Breast epithelium (tissue), 4 donors: ENCODE measurements at regions not wholly inside any gene's neighbourhood (a gene's known extent, or its start where the extent isn't known, plus 50 kb on each side); places are given as distances from the start of the nearest gene placed in this dataset.

Experiments used
- DNase-seq, 2 donors: peaks; one replicate each; pipeline ENCODE4 v3.0.0-alpha.2; 2019; ENCODE audit warnings: low spot score in 2 of 2
- H3K27ac ChIP-seq, 2 donors: fragments of 200-600 bp; sonication (generic) in 1 of 2; one replicate each; pipeline ENCODE4 v1.5.1; 2016 to 2019; ENCODE audit warnings: mild to moderate bottlenecking in 1 of 2
- H3K27me3 ChIP-seq, 2 donors: fragments of 200-600 bp; sonication (generic) in 1 of 2; one replicate each; pipeline versions ENCODE4 v1.5.1 to v1.6.0; 2017 to 2019; ENCODE audit warnings: control low read depth in 1 of 2, mild to moderate bottlenecking in 1 of 2
- H3K36me3 ChIP-seq: fragments of 200-600 bp; one replicate; pipeline ENCODE4 v1.5.1; 2019
- H3K4me1 ChIP-seq, 2 donors: fragments of 200-600 bp; sonication (generic); one replicate each; pipeline ENCODE4 v1.5.1; 2016 to 2019; ENCODE audit warnings: control low read depth in 1 of 2
- H3K4me3 ChIP-seq, 3 donors: fragments of 200-600 bp; sonication (generic); 1 replicate in 2 of 3; 2 replicates in 1 of 3; pipeline ENCODE4 v1.5.1; 2016 to 2019; ENCODE audit warnings: mild to moderate bottlenecking in 3 of 3, moderate library complexity in 2 of 3
- H3K9me3 ChIP-seq, 2 donors: fragments of 200-600 bp; sonication (generic) in 1 of 2; one replicate each; pipeline ENCODE4 v1.5.1; 2016 to 2019; ENCODE audit warnings: control low read depth in 1 of 2
- POLR2A ChIP-seq: fragments of 450-650 bp; IDR thresholded peaks from one replicate; pipeline ENCODE4 v1.6.1; 2016; ENCODE audit warnings: antibody characterized with exemption, mild to moderate bottlenecking, moderate library complexity
- POLR2AphosphoS5 ChIP-seq, 3 donors: sonication (generic); formaldehyde crosslinking; IDR thresholded peaks; one replicate each; pipeline ENCODE4 v1.6.1; 2017; ENCODE audit warnings: antibody characterized with exemption in 3 of 3
- intact Hi-C: fragments of 100-400 bp; cut with DNase I; formaldehyde crosslinking; loops from one replicate; pipeline ENCODE4 v1.15.1; 2023; ENCODE audit warnings: low total_unique reads
- TF ChIP-seq, protein P1 (sequence below), 3 donors: fragments of 450-650 bp; IDR thresholded peaks; one replicate each; pipeline ENCODE4 v1.5.1; 2016 to 2017; ENCODE audit warnings: antibody characterized with exemption in 3 of 3, mild to moderate bottlenecking in 3 of 3, moderate library complexity in 3 of 3

GRCh38 chr10:71145352-71145945 lies 66.9 kb upstream of the UNC5B start:
- no peaks in the 10 kb centered on the region for H3K36me3 ChIP-seq
- H3K9me3 ChIP-seq = no peaks in the 10 kb centered on the region
- no peak overlapping the region for H3K4me3 ChIP-seq
- DNase-seq = no peak
- TF ChIP-seq POLR2A = no peak
- TF ChIP-seq, protein P1, sequence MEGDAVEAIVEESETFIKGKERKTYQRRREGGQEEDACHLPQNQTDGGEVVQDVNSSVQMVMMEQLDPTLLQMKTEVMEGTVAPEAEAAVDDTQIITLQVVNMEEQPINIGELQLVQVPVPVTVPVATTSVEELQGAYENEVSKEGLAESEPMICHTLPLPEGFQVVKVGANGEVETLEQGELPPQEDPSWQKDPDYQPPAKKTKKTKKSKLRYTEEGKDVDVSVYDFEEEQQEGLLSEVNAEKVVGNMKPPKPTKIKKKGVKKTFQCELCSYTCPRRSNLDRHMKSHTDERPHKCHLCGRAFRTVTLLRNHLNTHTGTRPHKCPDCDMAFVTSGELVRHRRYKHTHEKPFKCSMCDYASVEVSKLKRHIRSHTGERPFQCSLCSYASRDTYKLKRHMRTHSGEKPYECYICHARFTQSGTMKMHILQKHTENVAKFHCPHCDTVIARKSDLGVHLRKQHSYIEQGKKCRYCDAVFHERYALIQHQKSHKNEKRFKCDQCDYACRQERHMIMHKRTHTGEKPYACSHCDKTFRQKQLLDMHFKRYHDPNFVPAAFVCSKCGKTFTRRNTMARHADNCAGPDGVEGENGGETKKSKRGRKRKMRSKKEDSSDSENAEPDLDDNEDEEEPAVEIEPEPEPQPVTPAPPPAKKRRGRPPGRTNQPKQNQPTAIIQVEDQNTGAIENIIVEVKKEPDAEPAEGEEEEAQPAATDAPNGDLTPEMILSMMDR (IDR thresholded peaks at IDR 0.05) = no peak
- no peak for TF ChIP-seq POLR2AphosphoS5 (IDR thresholded peaks at IDR 0.05)
- intact Hi-C loops = no loop called here
- H3K4me1 ChIP-seq = no peaks in the 10 kb centered on the region
- no peak overlapping the region for H3K27ac ChIP-seq
- no peaks in the 10 kb centered on the region for H3K27me3 ChIP-seq

DNA sequence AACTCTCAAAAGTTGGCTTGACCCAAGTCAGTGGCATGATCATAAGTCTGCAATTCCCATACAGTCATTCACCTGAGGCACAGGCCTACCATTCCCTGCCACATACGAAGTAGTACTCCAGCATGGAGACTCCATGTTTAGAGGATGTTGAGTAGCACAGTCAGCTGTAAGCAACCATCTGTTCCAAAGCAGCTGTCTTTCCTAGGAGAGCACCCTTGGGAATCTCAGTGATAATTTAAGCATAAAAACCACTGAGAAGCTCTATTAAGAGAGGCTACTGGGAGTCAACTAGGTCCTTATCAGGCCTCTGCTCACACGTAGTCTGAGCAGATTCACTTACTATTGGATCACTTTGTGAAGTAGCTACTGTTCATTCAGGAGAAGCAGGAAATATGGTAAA lies 61.6 kb upstream of the UNC5B start:
- TF ChIP-seq POLR2A (no peak), POLR2AphosphoS5 (IDR thresholded peaks at IDR 0.05) (no peak)
- TF ChIP-seq, protein P1 (IDR thresholded peaks at IDR 0.05) = no peak
- intact Hi-C loops = no loop called here

DNA sequence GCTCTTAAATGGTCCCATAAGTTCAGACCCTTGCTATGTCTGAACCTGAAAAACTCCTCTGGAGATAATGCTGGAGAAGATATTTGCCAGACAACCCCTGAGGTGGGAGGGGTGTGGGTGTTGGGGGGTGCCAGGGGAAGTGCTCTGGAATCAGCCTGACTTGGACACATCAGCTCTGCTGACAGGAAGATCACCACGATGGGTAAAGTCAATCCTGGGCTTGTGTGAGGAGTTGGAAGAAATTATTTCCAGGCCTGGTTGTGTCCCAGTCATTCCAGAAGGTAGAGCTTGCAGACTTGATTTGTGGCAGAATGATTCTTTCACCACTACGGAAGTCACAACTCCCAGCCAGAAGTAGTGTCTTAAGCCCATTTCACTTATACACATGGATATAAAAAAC lies 60.3 kb upstream of the UNC5B start:
- Histone ChIP-seq H3K27me3 (no peaks in the 10 kb centered on the region), H3K9me3 (no peaks in the 10 kb centered on the region), H3K4me3 (no peak overlapping the region), H3K4me1 (no peaks in the 10 kb centered on the region), H3K36me3 (no peaks in the 10 kb centered on the region), H3K27ac (no peak overlapping the region)
- intact Hi-C loops = no loop called here
- DNase-seq = no peak
- TF ChIP-seq, protein P1 (IDR thresholded peaks at IDR 0.05) = no peak
- TF ChIP-seq POLR2AphosphoS5 (IDR thresholded peaks at IDR 0.05) = no peak
- no peak for TF ChIP-seq POLR2A

More for the DNA sequence above, 61.6 kb upstream of the UNC5B start:
- H3K4me1 ChIP-seq = no peaks in the 10 kb centered on the region
- H3K9me3 ChIP-seq = no peaks in the 10 kb centered on the region
- DNase-seq = no peak
- no peaks in the 10 kb centered on the region for H3K27me3 ChIP-seq
- H3K4me3 ChIP-seq = no peak overlapping the region
- no peak overlapping the region for H3K27ac ChIP-seq
- no peaks in the 10 kb centered on the region for H3K36me3 ChIP-seq

DNA sequence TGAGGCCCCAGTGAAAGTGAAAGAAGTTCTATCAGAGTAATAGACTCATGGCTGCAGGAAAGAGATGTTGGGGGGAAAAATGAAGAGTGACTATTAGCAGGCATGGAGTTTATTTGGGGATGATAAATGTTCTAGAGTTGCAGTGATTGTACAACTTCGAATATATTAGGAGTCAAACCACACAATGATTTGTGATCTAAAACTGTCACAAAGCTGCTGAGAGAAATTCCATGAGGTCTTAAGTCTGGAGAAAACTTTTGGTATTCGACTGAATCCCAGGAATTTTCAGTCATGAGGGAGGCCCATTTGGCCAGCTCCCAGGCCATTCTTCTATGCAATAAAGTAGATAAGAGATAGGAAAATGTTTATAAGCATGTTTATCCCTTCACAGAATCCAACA lies 55.9 kb upstream of the UNC5B start:
- no peaks in the 10 kb centered on the region for H3K27me3 ChIP-seq
- intact Hi-C loops = no loop called here

DNA sequence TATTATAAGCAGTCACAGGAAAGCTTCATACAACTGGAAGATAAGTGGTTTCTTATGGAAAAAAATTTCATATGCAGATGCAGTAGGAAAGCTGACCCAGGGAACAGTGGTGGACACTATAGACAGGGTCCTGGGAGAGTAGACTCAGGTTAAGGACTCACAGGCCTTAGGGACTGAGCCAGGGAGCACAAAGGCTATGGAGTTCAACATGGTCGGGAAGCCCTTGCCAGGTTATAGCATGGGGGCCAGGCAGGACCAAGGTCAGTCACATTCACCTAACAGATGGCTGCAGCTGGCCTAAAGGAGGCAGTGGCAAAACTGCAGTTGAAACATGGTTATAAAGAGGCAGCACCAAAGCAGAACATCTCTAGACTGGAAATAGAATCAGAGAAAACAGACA lies 54.9 kb upstream of the UNC5B start:
- no peak overlapping the region for H3K27ac ChIP-seq
- intact Hi-C loops = no loop called here
- no peaks in the 10 kb centered on the region for H3K4me1 ChIP-seq
- H3K27me3 ChIP-seq = no peaks in the 10 kb centered on the region
- no peak for DNase-seq
- no peaks in the 10 kb centered on the region for H3K36me3 ChIP-seq
- no peaks in the 10 kb centered on the region for H3K9me3 ChIP-seq
- TF ChIP-seq POLR2A (no peak), POLR2AphosphoS5 (IDR thresholded peaks at IDR 0.05) (no peak)
- TF ChIP-seq, protein P1 (IDR thresholded peaks at IDR 0.05) = no peak
- no peak overlapping the region for H3K4me3 ChIP-seq

More for the DNA sequence above, 55.9 kb upstream of the UNC5B start:
- Histone ChIP-seq H3K4me3 (no peak overlapping the region), H3K9me3 (no peaks in the 10 kb centered on the region), H3K4me1 (no peaks in the 10 kb centered on the region), H3K36me3 (no peaks in the 10 kb centered on the region), H3K27ac (no peak overlapping the region)
- TF ChIP-seq POLR2AphosphoS5 (IDR thresholded peaks at IDR 0.05) (no peak), POLR2A (no peak)
- TF ChIP-seq, protein P1 (IDR thresholded peaks at IDR 0.05) = no peak
- no peak for DNase-seq
